ENCODE measurements at regions not wholly inside any gene's neighbourhood (a gene's known extent, or its start where the extent isn't known, plus 50 kb on each side); places are given as distances from the start of the nearest gene placed in this dataset.
A peak's percentile ranks its signal among the peaks of the same experiment; 100 is the strongest.
"Not testable (repeated sequence)": the region's sequence is repeated elsewhere in the genome, so short reads cannot be mapped to it uniquely, and the experiment has no call there.

DNA sequence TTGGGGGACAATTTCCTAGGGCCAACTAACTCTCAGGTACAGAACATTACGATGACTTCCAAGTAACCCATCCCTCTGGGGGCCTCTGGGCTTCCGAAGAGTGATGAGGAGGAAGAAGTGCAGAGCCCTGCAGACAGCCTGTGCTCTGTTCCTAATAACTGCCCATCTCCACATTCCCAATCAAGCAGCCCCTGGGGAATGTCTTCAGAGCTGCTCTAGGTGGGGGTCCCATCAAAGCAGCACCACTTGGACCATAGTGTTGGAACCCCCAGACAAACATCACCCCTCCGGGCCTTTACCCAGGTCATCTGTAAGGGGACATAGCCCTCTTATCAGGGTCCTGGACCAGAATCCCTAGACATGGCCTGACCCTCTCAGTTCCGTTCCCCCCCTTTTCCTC, 357.3 kb downstream of the NPHP4 start:
- no peak for DNase-seq (ENCODE audit: low spot score)

DNA sequence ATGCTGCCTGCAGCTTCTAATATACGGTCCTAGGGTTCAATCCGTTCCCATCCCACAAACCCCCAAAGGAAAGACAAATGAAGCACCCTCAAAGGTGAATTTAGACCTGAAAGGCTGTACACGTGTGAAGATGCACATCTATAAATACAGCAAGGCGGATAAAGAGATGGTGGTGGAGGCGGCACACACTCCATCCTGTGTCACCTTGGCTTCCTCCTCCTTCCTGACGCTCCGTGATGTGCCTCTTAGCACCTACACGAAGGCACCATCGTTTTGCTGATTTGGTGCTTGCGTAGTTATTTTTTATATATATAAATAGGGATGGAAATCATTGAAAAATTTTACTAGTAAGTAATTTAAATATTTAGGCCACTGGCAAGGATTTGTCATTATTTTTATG, 359.4 kb downstream of the NPHP4 start:
- DNase-seq (ENCODE audit: low spot score), result no peak

GRCh38 chr1:5632224-5632623, 360.0 kb downstream of the NPHP4 start:
- DNase-seq (ENCODE audit: low spot score), result no peak

- DNase-seq (ENCODE audit: low spot score), result no peak
Observed at GRCh38 chr1:5628416-5628815, 363.8 kb downstream of the NPHP4 start.

DNA sequence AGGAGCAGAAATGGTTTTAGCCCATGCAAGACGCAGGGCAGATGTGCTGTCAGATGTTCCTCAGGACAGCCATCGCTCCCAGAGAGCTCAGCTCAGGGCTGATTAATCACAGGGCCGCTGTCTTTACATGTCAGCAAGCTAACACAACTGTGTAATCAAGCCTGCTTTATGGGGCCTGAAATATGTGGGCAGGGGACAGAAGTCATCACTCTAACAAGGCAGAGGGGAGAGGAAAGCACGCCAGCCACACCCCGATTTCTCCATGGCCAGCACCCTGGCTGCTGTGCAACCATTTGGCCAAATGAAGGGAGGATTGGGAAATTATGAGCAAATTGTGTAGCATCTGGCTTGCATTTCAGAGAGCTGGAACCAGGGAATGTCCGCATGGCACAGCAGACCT, 368.8 kb downstream of the NPHP4 start:
- DNase-seq (ENCODE audit: low spot score), result no peak

GRCh38 chr1:5622412-5622811, 369.8 kb downstream of the NPHP4 start:
- no peak for DNase-seq (ENCODE audit: low spot score)

GRCh38 chr1:5621692-5622091, 370.5 kb downstream of the NPHP4 start:
- DNase-seq (ENCODE audit: low spot score), result no peak

GRCh38 chr1:5620997-5621396, 371.2 kb downstream of the NPHP4 start:
- DNase-seq (ENCODE audit: low spot score), result peak; percentile 17

DNA sequence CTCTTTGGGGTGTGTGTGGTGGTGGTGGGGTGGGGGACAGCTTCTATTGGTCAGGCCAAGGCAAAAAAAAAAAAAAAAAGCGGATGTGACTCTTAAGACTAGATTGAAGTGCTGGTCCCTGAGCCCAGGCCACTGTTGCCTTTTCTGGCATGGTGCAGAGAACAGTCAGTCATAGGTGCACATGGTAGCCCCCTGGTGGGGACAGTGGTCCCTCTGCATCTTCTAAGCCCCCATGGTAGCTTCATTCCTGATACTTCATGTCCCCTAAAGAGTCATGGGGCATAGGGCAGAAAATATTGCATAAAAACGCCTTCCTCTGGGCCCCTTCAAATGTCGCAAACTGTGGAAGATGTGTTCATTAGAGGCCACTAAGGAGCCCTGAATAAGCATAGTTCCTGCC, 371.8 kb downstream of the NPHP4 start:
- DNase-seq (ENCODE audit: low spot score), result no peak

DNA sequence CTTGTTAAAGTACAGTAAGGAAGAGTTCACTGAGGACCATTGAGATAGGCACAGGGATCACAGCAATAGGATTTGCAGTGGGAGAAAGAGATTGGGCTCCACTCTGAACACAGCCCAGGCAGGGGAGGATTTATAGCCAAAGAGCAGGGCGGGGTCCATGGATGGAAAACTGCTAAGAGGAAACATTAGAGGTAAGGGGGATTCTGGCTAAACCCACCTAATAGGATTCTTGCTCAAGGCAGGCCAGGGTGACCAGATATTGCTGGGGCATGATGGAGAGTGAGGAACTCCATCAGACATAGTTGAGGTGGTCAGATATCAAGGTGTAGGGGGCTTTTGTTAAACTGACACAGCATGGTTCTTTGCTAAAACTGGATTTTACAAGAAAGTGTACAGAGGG, 372.8 kb downstream of the NPHP4 start:
- no peak for DNase-seq (ENCODE audit: low spot score)

- DNase-seq (ENCODE audit: low spot score), result no peak
Observed at GRCh38 chr1:5617546-5617945, 374.7 kb downstream of the NPHP4 start.

DNA sequence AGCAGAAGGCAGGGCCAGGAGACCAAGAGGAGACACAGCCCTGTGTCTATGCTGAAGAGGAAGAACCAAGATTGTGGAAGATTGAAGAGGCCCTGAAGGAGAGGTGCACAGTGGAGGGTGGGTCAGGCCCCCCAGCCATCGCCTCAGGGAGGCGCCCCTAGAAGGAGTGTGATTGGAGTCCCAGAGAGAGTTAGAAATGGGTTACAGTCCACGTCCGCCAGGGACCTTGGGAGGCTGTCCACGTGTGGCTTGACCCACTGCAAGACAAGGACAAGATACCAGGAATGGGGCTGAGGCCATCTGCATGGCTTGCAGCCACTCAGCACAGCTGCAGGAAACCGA, 375.1 kb downstream of the NPHP4 start:
- DNase-seq (ENCODE audit: low spot score), result no peak

DNA sequence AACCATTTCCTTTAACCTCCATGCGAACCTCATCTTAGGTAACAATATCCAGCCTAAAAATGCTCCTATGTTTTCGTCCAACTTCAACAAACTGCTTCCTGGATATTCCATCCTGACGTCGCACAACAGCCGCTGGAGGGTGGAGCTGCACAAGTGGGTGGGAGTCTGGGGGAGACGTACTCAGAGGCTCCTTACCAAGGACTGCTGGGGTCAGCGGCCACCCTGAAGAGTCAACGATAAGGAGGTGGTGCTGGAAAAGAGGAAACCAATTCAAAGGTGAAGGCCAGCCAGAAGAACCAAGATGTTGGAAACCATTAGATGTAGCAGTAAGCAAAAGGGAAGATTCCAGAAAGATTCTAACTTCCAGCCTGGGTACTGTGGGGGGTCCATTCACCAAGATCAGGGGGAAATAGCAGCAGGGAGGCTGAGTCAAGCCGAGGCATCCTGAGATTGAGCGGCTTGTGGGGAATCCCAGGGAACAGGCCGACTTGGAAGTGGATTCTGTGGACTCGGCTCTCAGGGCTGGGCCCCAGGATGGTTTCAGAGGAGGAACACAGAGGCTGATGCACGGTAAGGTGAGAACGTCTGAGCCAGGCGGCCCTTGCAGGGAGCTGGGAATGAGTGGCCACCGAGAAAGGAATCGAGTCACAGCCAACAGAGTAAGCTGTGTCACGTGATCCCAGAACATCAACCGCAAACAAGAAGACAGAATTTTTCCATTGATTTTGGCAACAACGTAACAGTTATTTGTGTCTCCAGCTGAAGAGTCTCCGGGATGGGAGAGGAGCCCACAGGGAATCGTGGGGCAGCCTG, 375.7 kb downstream of the NPHP4 start:
- no peak for DNase-seq (ENCODE audit: low spot score)

DNA sequence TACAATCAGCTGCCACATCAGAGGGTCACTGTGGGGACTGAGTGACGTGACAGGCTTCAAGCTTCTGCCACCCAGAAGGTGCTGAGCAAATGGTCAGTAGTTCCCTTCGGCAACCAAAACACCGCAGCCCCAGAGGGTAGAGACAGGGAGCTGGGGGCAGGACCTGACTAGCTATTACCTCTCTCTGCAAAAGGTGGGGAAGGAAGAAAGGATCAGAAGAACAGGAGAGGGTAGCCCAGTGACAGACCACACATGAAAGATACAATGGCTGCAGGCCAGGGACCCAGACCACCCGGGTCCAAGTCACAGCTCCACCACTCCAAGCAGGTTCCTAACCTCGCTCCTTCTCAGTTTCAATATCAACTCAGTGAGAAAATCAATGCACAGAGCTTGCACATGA, 377.1 kb downstream of the NPHP4 start:
- no peak for DNase-seq (ENCODE audit: low spot score)

GRCh38 chr1:5613900-5614299, 378.3 kb downstream of the NPHP4 start:
- DNase-seq (ENCODE audit: low spot score), result no peak

DNA sequence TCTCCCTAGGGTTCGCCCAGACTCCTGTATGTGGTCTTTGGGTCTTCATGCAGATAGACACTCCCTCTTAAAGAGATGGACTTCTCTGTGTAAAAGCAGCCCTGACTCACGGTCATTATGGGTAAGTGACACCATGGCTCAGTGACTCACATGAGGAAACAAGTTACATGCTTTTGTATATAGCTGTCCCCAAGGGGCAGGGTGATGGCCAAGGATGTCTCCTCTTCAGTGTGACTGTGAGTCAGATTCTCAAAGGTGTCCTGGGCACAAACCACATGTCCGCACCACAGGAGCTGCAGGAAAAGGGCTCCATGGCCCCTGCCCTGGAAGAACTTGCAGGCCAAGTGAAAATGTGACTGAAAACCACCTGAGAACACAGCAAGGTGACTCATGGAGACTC, 380.4 kb downstream of the NPHP4 start:
- DNase-seq (ENCODE audit: low spot score), result no peak

GRCh38 chr1:5611431-5611830, 380.8 kb downstream of the NPHP4 start:
- no peak for DNase-seq (ENCODE audit: low spot score)

DNA sequence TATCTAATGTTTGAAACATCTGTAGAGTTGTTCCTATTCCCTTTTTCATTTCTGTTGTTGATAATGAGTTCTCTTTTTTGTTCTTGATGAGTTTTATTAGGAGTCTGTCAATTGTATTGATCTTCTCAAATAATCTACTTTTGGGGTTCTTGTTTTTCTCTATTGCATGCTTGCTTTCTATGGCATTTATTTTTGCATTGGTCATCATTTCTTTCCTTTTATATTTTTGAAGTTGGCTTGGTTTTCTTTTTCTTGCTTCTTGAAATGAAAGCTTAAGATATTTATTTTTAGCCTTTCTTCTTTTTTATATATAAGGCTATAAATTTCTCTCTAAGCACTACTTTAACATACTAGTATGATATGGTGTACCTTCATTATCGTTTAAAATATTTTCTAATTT, 381.8 kb downstream of the NPHP4 start:
- DNase-seq (ENCODE audit: low spot score), result no peak

- DNase-seq (ENCODE audit: low spot score), result no peak
Observed at GRCh38 chr1:5603353-5604104, 388.7 kb downstream of the NPHP4 start.

DNA sequence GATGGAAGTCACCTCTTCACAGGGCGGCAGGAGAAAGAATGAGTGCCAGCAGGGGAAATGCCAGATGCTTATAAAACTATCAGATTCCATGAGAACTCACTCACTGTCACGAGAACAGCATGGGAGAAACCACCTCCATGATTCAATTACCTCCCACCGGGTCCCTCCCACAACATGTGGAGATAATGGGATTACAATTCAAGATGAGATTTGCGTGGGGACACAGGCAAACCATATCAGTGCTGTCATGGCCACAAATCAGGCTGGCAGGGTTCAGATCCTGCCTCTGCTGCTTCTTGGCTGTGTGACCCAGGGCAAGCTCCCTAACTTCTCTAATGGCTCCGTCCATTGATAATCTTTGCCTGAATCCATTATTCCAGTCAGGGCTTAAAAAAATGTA, 389.5 kb downstream of the NPHP4 start:
- DNase-seq (ENCODE audit: low spot score), result not testable (repeated sequence)

DNA sequence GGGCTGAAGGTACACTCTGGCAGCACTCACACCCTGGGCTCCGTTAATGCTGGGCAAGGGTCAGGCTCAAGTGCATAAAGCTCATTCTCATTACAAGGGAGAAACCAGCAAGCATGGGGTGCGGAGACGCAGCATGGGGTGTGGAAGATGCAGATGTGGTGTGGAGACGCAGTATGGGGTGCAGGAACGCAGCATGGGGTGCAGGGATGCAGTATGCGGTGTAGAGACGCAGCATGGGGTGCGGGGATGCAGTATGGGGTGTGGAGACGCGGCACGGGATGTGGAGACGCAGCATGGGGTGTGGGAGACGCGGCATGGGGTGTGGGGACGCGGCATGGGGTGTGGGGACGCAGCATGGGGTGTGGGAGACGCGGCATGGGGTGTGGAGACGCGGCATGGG, 390.7 kb downstream of the NPHP4 start:
- no peak for DNase-seq (ENCODE audit: low spot score)

DNA sequence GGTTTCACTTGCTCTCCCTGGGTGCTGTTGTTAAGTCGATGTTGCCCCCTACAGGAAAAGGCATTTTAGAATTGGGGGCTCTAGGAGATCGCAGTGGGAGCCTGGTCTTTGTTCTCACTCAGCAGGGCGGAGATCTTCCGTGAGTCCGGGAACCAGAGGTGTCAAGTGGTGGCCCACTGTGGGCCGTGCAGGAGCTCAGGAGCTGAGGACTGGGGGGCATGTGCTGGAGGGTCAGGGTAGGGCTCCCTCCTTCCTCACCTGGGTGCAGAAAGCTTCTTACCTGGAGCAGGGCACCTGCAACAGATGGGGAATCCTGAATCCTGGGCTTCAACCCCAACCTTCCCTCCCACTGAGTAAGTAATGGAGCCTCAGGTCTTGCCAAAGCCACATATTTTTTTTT, 392.7 kb downstream of the NPHP4 start:
- DNase-seq (ENCODE audit: low spot score), result no peak

DNA sequence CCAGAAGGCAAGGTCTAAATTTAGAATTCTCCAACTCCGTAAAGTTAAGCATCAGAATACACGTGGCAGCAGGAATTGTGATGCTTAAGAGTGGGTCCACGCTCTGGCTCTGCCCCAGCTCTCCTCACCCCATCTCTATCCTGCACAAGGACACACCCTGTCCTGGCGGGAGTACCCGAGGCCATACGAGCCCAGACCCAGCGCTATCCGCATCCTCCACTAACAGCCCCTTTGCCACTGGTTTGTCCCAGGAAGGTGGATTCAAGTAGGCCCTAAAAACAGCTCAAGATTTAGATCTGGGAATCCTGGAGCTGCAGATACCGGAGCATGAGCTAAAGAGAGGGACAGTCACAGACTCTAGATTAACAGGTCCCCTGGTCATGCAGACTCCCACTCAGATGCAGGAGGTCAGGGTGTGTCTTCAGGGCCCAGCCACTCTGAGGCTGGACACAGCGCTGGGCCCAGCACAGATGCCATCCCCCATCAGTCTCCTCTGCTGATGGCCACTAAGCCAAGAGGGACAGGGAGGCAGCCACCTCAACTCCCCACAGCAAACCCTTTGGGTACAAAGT, 393.3 kb downstream of the NPHP4 start:
- DNase-seq (ENCODE audit: low spot score), result no peak

All from pons (tissue), 1 donor.